Mesendoderm (in vitro differentiated cells): ENCODE measurements at regions not wholly inside any gene's neighbourhood (a gene's known extent, or its start where the extent isn't known, plus 50 kb on each side); places are given as distances from the start of the nearest gene placed in this dataset.
"Not testable (repeated sequence)": the region's sequence is repeated elsewhere in the genome, so short reads cannot be mapped to it uniquely, and the experiment has no call there.

Source experiments
- DNase-seq: peaks from one replicate; pipeline ENCODE4 v3.0.0; 2013
- H2AK5ac ChIP-seq: 2 replicates; pipeline ENCODE4 v1.6.1; 2013; ENCODE audit warnings: low read length, inconsistent platforms
- H2BK120ac ChIP-seq: 2 replicates; pipeline ENCODE4 v1.6.1; 2013; ENCODE audit warnings: low read depth, mild to moderate bottlenecking, low read length, moderate library complexity, mixed read lengths
- H2BK15ac ChIP-seq: replicated peaks from 2 replicates; pipeline ENCODE4 v1.6.1; 2013; ENCODE audit warnings: low read depth, mild to moderate bottlenecking, moderate library complexity
- H2BK5ac ChIP-seq: 2 replicates; pipeline ENCODE4 v1.6.1; 2013; ENCODE audit warnings: low read length, inconsistent platforms
- H3K18ac ChIP-seq: 2 replicates; pipeline ENCODE4 v1.6.1; 2013; ENCODE audit warnings: mild to moderate bottlenecking, low read length, mixed read lengths
- H3K23ac ChIP-seq: one replicate; pipeline ENCODE4 v1.6.1; 2013; ENCODE audit warnings: low read length
- H3K27ac ChIP-seq: 2 replicates; pipeline ENCODE4 v1.5.1; 2013; ENCODE audit warnings: low read depth, mild to moderate bottlenecking, inconsistent platforms, low read length, moderate library complexity
- H3K27me3 ChIP-seq: 2 replicates; pipeline ENCODE4 v1.6.1; 2013; ENCODE audit warnings: low read length, control low read depth, mild to moderate bottlenecking, inconsistent platforms; ENCODE audit not compliant: insufficient read depth, poor library complexity
- H3K36me3 ChIP-seq: 2 replicates; pipeline ENCODE4 v1.6.1; 2013; ENCODE audit warnings: low read length, inconsistent platforms; ENCODE audit not compliant: control insufficient read depth, insufficient read depth
- H3K4ac ChIP-seq: one replicate; pipeline ENCODE4 v1.6.1; 2013; ENCODE audit warnings: low read depth, mild to moderate bottlenecking, low read length, moderate library complexity
- H3K4me1 ChIP-seq: 2 replicates; pipeline ENCODE4 v1.6.1; 2013; ENCODE audit warnings: low read depth, low read length, inconsistent platforms; ENCODE audit not compliant: control insufficient read depth
- H3K4me2 ChIP-seq: 2 replicates; pipeline ENCODE4 v1.6.1; 2013; ENCODE audit warnings: low read length
- H3K4me3 ChIP-seq: 2 replicates; pipeline ENCODE4 v1.5.1; 2013; ENCODE audit warnings: mild to moderate bottlenecking, low read length
- H3K56ac ChIP-seq: one replicate; pipeline ENCODE4 v1.6.1; 2013; ENCODE audit warnings: low read length
- H3K79me1 ChIP-seq: 2 replicates; pipeline ENCODE4 v1.6.1; 2013; ENCODE audit warnings: low read length, inconsistent platforms
- H3K79me2 ChIP-seq: 2 replicates; pipeline ENCODE4 v1.6.1; 2013; ENCODE audit warnings: mild to moderate bottlenecking, low read length; ENCODE audit not compliant: control insufficient read depth, insufficient read depth
- H3K9ac ChIP-seq: 2 replicates; pipeline ENCODE4 v1.6.1; 2013; ENCODE audit warnings: low read length, inconsistent platforms
- H4K5ac ChIP-seq: one replicate; pipeline ENCODE4 v1.6.1; 2013; ENCODE audit warnings: low read length
- H4K8ac ChIP-seq: one replicate; pipeline ENCODE4 v1.6.1; 2013; ENCODE audit warnings: low read depth, mild to moderate bottlenecking, control low read depth, low read length, moderate library complexity
- WGBS: extraction: QIAGEN DNeasy Blood & Tissue Kit; methylation state at CpG from one replicate; pipeline ENCODE4 v1.1.7; 2013; ENCODE audit warnings: low lambda C conversion rate, missing lambda C conversion rate; ENCODE audit not compliant: insufficient coverage; ENCODE audit errors: extremely low coverage; 5-methylcytosine and 5-hydroxymethylcytosine counted together

DNA sequence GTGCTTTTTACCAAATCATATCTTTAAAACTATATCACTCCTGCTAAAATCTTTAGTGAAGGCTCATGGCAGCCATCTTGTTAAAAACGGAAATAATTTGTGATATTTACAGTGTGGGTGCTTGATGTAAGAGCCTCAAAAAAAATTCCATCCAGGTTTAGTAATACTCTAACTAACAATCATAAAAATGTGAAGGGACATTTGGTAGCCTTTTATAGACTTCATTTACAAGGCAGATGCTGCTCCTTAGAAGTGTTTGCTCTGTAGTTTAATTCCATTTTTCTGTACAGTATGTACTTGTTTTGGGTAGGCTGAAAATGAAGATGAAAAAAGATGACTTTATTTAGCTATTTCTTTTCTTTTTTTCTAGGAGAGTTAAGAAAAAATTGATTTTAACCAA lies 525.0 kb downstream of the ZEB2 start:
- Histone ChIP-seq H3K36me3 (no peaks in the 10 kb centered on the region), H3K79me2 (no peaks in the 10 kb centered on the region), H3K4me3 (no peak overlapping the region), H3K79me1 (no peaks in the 10 kb centered on the region), H3K56ac (no peak overlapping the region), H2BK15ac (no peak overlapping the region), H2BK120ac (no peak overlapping the region), H3K4ac (no peak overlapping the region), H3K27ac (no peak overlapping the region), H3K27me3 (no peaks in the 10 kb centered on the region), H3K4me1 (no peaks in the 10 kb centered on the region), H2BK5ac (no peak overlapping the region), H2AK5ac (no peak overlapping the region), H3K4me2 (no peak overlapping the region), H4K5ac (no peak overlapping the region), H3K18ac (no peak overlapping the region), H3K23ac (no peak overlapping the region), H3K9ac (no peak overlapping the region), H4K8ac (no peak overlapping the region)
- DNase-seq: no peak
- no CpG with 5 or more reads among the region's 1 CpG for WGBS

DNA sequence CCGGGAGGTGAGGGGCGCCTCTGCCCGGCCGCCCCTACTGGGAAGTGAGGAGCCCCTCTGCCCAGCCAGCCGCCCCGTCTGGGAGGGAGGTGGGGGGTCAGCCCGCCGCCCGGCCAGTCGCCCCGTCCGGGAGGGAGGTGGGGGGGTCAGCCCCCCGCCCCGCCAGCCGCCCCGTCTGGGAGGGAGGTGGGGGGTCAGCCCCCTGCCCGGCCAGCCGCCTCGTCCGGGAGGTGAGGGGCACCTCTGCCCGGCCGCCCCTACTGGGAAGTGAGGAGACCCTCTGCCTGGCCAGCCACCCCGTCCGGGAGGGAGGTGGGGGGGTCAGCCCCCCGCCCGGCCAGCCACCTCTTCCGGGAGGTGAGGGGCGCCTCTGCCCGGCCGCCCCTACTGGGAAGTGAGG lies 528.3 kb downstream of the ZEB2 start:
- not testable (repeated sequence) for H3K4me1 ChIP-seq, DNase-seq, H2BK5ac ChIP-seq, H2BK120ac ChIP-seq, H3K79me2 ChIP-seq, H3K18ac ChIP-seq, H3K23ac ChIP-seq, H3K56ac ChIP-seq, H3K36me3 ChIP-seq, H3K27ac ChIP-seq, H3K79me1 ChIP-seq, H4K8ac ChIP-seq, H3K4me2 ChIP-seq, H2BK15ac ChIP-seq, H4K5ac ChIP-seq, H2AK5ac ChIP-seq, H3K27me3 ChIP-seq, H3K4ac ChIP-seq, H3K4me3 ChIP-seq, H3K9ac ChIP-seq
- no CpG with 5 or more reads among the region's 30 CpGs for WGBS

DNA sequence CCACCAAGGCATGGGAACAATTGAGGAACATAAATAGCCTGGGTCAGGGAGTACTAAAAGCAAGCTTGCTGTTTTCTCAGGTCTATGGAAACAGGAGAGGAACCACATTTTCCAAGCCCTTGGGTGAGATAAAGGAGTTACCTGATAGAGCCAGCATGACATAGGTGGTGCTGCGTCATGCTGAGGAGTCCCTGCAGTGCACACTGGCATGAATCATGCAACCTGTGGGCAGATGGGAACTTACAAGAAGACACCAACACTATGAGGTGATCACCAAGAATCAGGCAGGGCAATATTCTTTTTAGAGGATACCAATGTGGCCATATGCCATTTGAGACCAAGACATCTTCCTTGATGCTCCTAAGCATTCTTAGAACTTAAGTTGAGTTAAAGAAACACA lies 531.8 kb downstream of the ZEB2 start:
- no peak overlapping the region for H4K5ac ChIP-seq
- no peak overlapping the region for H3K4me3 ChIP-seq
- DNase-seq: no peak
- H2AK5ac ChIP-seq: no peak overlapping the region
- H3K27ac ChIP-seq: no peak overlapping the region
- no peak overlapping the region for H2BK15ac ChIP-seq
- H3K18ac ChIP-seq: no peak overlapping the region
- no peaks in the 10 kb centered on the region for H3K79me2 ChIP-seq
- H2BK5ac ChIP-seq: no peak overlapping the region
- no peak overlapping the region for H3K56ac ChIP-seq
- no peaks in the 10 kb centered on the region for H3K4me1 ChIP-seq
- no peak overlapping the region for H3K4ac ChIP-seq
- no peaks in the 10 kb centered on the region for H3K79me1 ChIP-seq
- no peak overlapping the region for H3K9ac ChIP-seq
- no peak overlapping the region for H2BK120ac ChIP-seq
- H3K4me2 ChIP-seq: no peak overlapping the region
- no CpG with 5 or more reads among the region's 1 CpG for WGBS
- no peaks in the 10 kb centered on the region for H3K36me3 ChIP-seq
- no peaks in the 10 kb centered on the region for H3K27me3 ChIP-seq
- H3K23ac ChIP-seq: no peak overlapping the region
- no peak overlapping the region for H4K8ac ChIP-seq

DNA sequence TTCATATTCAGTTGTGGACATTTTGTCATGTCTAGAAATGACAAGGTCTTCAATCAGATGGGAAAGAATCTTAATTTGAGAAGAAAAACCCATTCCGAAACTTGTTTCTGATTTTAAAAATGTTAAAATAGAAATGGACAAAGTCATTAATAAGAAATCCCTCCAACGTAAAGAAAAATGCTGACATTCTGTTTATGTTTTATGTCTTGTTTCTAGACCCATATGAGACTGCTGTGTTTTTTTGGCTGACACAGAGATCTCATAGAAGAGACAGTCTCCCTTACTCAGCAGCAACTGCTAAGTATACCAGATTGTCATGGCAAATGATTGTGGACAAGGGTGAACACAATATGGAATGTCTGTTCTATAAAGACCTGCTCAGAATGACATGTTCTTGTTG lies 538.5 kb downstream of the ZEB2 start:
- Histone ChIP-seq H2BK120ac (no peak overlapping the region), H3K9ac (no peak overlapping the region), H4K8ac (no peak overlapping the region), H3K4me1 (no peaks in the 10 kb centered on the region), H3K56ac (no peak overlapping the region), H2BK5ac (no peak overlapping the region), H3K79me1 (no peaks in the 10 kb centered on the region), H3K27me3 (no peaks in the 10 kb centered on the region), H3K27ac (no peak overlapping the region), H3K23ac (no peak overlapping the region), H3K4me3 (no peak overlapping the region), H4K5ac (no peak overlapping the region), H3K4ac (no peak overlapping the region), H2AK5ac (no peak overlapping the region), H2BK15ac (no peak overlapping the region), H3K79me2 (no peaks in the 10 kb centered on the region), H3K18ac (no peak overlapping the region), H3K4me2 (no peak overlapping the region), H3K36me3 (no peaks in the 10 kb centered on the region)
- no peak for DNase-seq
- WGBS: no CpG with 5 or more reads among the region's 2 CpGs

DNA sequence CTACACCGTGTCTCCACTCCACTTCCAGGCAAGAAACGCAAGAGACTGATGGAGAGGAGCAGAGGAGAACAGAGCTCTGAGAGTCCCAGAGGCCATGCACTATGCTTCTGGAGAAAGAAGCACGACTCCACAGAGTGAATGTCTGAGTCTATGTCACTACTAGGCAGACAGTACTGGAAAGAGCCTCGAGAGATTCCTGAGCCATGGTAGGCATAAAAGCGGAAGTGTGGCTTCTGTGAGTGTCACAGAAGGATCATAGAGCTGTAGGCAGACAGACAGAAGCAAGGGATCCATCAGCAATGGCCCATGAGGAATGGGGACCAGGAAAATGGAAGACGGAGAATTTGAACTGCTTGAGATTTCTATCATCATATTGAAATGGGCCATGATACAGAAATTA lies 542.6 kb downstream of the ZEB2 start:
- H2AK5ac ChIP-seq: no peak overlapping the region
- H3K56ac ChIP-seq: no peak overlapping the region
- no peak overlapping the region for H3K4me2 ChIP-seq
- no peaks in the 10 kb centered on the region for H3K36me3 ChIP-seq
- no CpG with 5 or more reads among the region's 6 CpGs for WGBS
- no peak overlapping the region for H3K18ac ChIP-seq
- no peaks in the 10 kb centered on the region for H3K79me1 ChIP-seq
- H3K79me2 ChIP-seq: no peaks in the 10 kb centered on the region
- no peak overlapping the region for H3K4me3 ChIP-seq
- no peak overlapping the region for H4K5ac ChIP-seq
- no peak overlapping the region for H4K8ac ChIP-seq
- no peak overlapping the region for H3K23ac ChIP-seq
- no peak overlapping the region for H2BK120ac ChIP-seq
- no peak overlapping the region for H3K27ac ChIP-seq
- DNase-seq: no peak
- H2BK15ac ChIP-seq: no peak overlapping the region
- no peaks in the 10 kb centered on the region for H3K27me3 ChIP-seq
- no peaks in the 10 kb centered on the region for H3K4me1 ChIP-seq
- H3K9ac ChIP-seq: no peak overlapping the region
- no peak overlapping the region for H2BK5ac ChIP-seq
- no peak overlapping the region for H3K4ac ChIP-seq

DNA sequence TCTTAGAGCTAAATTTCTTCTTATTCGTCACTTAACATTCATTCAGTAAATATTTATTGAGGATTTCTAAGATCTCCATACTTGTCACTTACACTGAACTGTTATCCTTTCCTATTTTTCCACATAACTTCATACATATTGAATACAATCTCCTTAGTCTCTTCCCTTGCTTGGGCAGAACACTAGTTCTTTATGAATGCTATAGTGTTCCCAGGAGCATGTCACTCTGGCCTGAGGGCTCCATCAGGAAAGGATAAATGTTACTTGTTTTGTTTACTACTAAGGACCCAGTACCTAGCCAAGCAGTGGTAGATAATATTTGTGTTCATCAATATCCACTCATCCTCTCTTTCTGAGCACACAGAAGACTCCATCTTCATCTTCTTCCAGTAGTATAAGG lies 544.7 kb downstream of the ZEB2 start:
- H2AK5ac ChIP-seq: no peak overlapping the region
- H3K9ac ChIP-seq: no peak overlapping the region
- no peak overlapping the region for H2BK5ac ChIP-seq
- no peak overlapping the region for H2BK120ac ChIP-seq
- WGBS: no CpG with 5 or more reads among the region's 1 CpG
- H4K8ac ChIP-seq: no peak overlapping the region
- no peak overlapping the region for H2BK15ac ChIP-seq
- H3K23ac ChIP-seq: no peak overlapping the region
- no peak overlapping the region for H3K4me3 ChIP-seq
- no peak overlapping the region for H3K4me2 ChIP-seq
- H3K56ac ChIP-seq: no peak overlapping the region
- H4K5ac ChIP-seq: no peak overlapping the region
- H3K4me1 ChIP-seq: no peaks in the 10 kb centered on the region
- no peak overlapping the region for H3K27ac ChIP-seq
- no peaks in the 10 kb centered on the region for H3K79me1 ChIP-seq
- H3K27me3 ChIP-seq: no peaks in the 10 kb centered on the region
- no peak overlapping the region for H3K18ac ChIP-seq
- H3K36me3 ChIP-seq: no peaks in the 10 kb centered on the region
- DNase-seq: no peak
- H3K79me2 ChIP-seq: no peaks in the 10 kb centered on the region
- H3K4ac ChIP-seq: no peak overlapping the region
